ENCODE measurements at regions not wholly inside any gene's neighbourhood (a gene's known extent, or its start where the extent isn't known, plus 50 kb on each side); places are given as distances from the start of the nearest gene placed in this dataset.

- ATAC-seq (no peak), DNase-seq (no peak)
- intact Hi-C loops (cut with DNase I): loop anchor here in 1 of 10 donors (5.0 kb wide), 1 partner anchor 607 kb away; no protein-coding TSS in a partner anchor
- no peaks in the 10 kb centered on the region for H3K36me3 ChIP-seq
- no peaks in the 10 kb centered on the region for H3K9me3 ChIP-seq
- peaks cover 0 to 48% (median 12%) of the 10 kb centered on the region in 7 donors for H3K27me3 ChIP-seq
- TF ChIP-seq CTCF (IDR thresholded peaks at IDR 0.05): no peak
- H3K27ac ChIP-seq: no peak overlapping the region
- 44 to 50% methylated on average over 6 of the region's 6 CpGs for WGBS, 2 donors
- H3K4me3 ChIP-seq: no peak overlapping the region
- H3K4me1 ChIP-seq: peaks cover 0 to 10% (median 9%) of the 10 kb centered on the region in 9 donors
Measured at GRCh38 chr13:30119476-30119875, 187.9 kb downstream of the KATNAL1 start.

- intact Hi-C loops (cut with DNase I): loop anchor here in 1 of 10 donors (5.0 kb wide), 1 partner anchor 604 kb away; no protein-coding TSS in a partner anchor
- H3K4me1 ChIP-seq: peaks cover 0 to 30% (median 21%) of the 10 kb centered on the region in 9 donors
Measured at GRCh38 chr13:30116379-30116778, 191.0 kb downstream of the KATNAL1 start.

GRCh38 chr13:30115257-30115600 is 192.1 kb downstream of the KATNAL1 start:
- Histone ChIP-seq H3K9me3 (no peaks in the 10 kb centered on the region), H3K36me3 (no peaks in the 10 kb centered on the region), H3K4me3 (peak overlapping the region in 9 of 10 donors; percentile 51 to 69 (median 58)), H3K27me3 (peaks cover 0 to 26% (median 12%) of the 10 kb centered on the region in 7 donors), H3K4me1 (peaks cover 0 to 30% (median 21%) of the 10 kb centered on the region in 9 donors), H3K27ac (no peak overlapping the region)
- DNase-seq: no peak
- peak in 3 of 8 donors; percentile 2 to 32 (median 27) for ATAC-seq
- intact Hi-C loops (cut with DNase I): loop anchor here in 4 of 10 donors (1.0 to 5.0 kb wide), 4 partner anchors 344 to 607 kb away; no protein-coding TSS in a partner anchor
- WGBS, 2 donors: 15 to 18% methylated on average over 9 of the region's 9 CpGs
- peak in 2 of 9 donors; percentile 16 to 27 for TF ChIP-seq CTCF (IDR thresholded peaks at IDR 0.05)

More at GRCh38 chr13:30116379-30116778, 191.0 kb downstream of the KATNAL1 start:
- Histone ChIP-seq H3K9me3 (no peaks in the 10 kb centered on the region), H3K36me3 (no peaks in the 10 kb centered on the region), H3K27me3 (peaks cover 0 to 38% (median 12%) of the 10 kb centered on the region in 7 donors), H3K4me3 (no peak overlapping the region), H3K27ac (no peak overlapping the region)
- WGBS, 2 donors: 43 to 52% methylated on average over 6 of the region's 6 CpGs
- no peak for ATAC-seq
- TF ChIP-seq CTCF (IDR thresholded peaks at IDR 0.05): no peak
- DNase-seq: no peak

- TF ChIP-seq CTCF (IDR thresholded peaks at IDR 0.05): peak; percentile 75 to 95 (median 88)
- H3K27ac ChIP-seq: peak overlapping the region in 4 of 10 donors; percentile 22 to 53 (median 32)
- peaks cover 0 to 23% (median 10%) of the 10 kb centered on the region in 7 donors for H3K27me3 ChIP-seq
- H3K4me3 ChIP-seq: peak overlapping the region in 9 of 10 donors; percentile 51 to 69 (median 58)
- WGBS, 2 donors: 0 to 1% methylated on average over 65 to 67 of the region's 67 CpGs
- no peaks in the 10 kb centered on the region for H3K36me3 ChIP-seq
- ATAC-seq: peak; percentile 81 to 90 (median 87)
- intact Hi-C loops (cut with DNase I): loop anchor here (1.0 to 5.0 kb wide), 9 partner anchors 267 to 607 kb away; no protein-coding TSS in a partner anchor
- H3K9me3 ChIP-seq: no peaks in the 10 kb centered on the region
- peaks cover 0 to 30% (median 21%) of the 10 kb centered on the region in 9 donors for H3K4me1 ChIP-seq
- DNase-seq: peak; percentile 85 to 91
Measured at GRCh38 chr13:30114571-30115256, 192.6 kb downstream of the KATNAL1 start.
